SU-DHL-6 (cell line): ENCODE measurements at regions not wholly inside any gene's neighbourhood (a gene's known extent, or its start where the extent isn't known, plus 50 kb on each side); places are given as distances from the start of the nearest gene placed in this dataset.

Experiments used
- EZH2phosphoT487 ChIP-seq: fragments of 200-600 bp; sonication (generic), shearing (Covaris generic); conservative IDR thresholded peaks from 2 replicates; pipeline ENCODE4 v1.6.1; 2018; ENCODE audit warnings: mild to moderate bottlenecking, antibody characterized with exemption, low read length, moderate library complexity, mixed read lengths
- TF ChIP-seq, protein P1 (sequence below): fragments of 200-600 bp; sonication (generic); IDR thresholded peaks from one replicate; pipeline ENCODE4 v1.5.1; 2017; ENCODE audit warnings: antibody characterized with exemption, mild to moderate bottlenecking, low read length, moderate library complexity; ENCODE audit not compliant: insufficient read depth, poor library complexity, severe bottlenecking

DNA sequence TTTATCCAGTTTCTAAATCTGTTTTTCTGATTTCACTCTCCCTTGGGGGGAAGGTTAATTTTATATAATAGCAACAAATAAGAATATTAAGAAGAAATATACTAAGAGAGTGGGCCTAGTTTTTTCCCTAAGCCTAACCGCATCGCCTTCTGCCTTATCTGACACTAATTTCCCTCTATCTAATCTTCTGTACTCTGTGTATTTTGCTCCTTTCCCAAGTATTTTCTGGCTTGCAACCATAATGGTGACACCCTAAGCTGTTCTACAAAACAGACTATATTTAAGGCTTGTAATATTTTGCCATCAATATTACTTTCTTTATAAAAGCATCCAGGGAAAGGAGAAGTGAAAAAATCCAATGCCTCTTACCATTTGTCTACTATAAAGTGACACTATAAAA, 1168.8 kb downstream of the GALC start:
- TF ChIP-seq, protein P1, sequence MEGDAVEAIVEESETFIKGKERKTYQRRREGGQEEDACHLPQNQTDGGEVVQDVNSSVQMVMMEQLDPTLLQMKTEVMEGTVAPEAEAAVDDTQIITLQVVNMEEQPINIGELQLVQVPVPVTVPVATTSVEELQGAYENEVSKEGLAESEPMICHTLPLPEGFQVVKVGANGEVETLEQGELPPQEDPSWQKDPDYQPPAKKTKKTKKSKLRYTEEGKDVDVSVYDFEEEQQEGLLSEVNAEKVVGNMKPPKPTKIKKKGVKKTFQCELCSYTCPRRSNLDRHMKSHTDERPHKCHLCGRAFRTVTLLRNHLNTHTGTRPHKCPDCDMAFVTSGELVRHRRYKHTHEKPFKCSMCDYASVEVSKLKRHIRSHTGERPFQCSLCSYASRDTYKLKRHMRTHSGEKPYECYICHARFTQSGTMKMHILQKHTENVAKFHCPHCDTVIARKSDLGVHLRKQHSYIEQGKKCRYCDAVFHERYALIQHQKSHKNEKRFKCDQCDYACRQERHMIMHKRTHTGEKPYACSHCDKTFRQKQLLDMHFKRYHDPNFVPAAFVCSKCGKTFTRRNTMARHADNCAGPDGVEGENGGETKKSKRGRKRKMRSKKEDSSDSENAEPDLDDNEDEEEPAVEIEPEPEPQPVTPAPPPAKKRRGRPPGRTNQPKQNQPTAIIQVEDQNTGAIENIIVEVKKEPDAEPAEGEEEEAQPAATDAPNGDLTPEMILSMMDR = no peak
- TF ChIP-seq EZH2phosphoT487 = no peak
